LNCAP (cell line): ENCODE measurements at regions not wholly inside any gene's neighbourhood (a gene's known extent, or its start where the extent isn't known, plus 50 kb on each side); places are given as distances from the start of the nearest gene placed in this dataset.

Experiments used
- TF ChIP-seq, protein P1 (sequence below): fragments of 450-650 bp; IDR thresholded peaks from 2 replicates; pipeline ENCODE4 v1.5.1; 2017; ENCODE audit warnings: mild to moderate bottlenecking

DNA sequence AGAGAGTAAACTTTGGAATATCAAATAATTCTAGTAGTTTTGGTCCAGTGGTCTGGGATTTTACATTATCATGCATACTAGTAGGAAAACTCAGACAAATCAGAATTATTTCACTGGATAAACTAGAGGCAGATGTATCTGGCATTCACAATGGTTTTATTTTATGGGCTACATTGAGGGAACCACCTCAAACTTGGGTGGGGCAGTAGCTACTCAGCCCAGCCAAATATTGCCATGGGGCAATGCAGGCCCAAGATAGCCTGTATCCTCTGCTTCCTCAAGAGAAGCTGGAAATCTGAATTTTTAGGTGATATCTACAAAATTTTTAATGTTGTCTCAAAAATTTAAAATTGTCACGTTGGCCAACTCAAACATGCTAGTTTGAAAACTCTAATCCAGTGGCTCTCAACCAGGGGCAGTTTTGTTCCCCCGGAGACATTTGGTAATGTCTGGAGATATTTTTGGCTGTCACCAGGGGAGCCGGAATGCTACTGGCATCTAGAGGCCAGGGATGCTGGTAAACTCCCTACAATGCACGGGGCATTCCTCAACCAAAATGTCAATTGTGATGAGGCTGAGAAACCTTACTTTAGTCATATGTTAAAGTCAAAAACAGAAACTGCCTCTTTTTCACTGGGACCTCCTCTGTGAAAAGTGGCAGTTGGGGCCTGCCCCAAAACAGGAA lies 172.8 kb upstream of the SPRED2 start:
- TF ChIP-seq, protein P1, sequence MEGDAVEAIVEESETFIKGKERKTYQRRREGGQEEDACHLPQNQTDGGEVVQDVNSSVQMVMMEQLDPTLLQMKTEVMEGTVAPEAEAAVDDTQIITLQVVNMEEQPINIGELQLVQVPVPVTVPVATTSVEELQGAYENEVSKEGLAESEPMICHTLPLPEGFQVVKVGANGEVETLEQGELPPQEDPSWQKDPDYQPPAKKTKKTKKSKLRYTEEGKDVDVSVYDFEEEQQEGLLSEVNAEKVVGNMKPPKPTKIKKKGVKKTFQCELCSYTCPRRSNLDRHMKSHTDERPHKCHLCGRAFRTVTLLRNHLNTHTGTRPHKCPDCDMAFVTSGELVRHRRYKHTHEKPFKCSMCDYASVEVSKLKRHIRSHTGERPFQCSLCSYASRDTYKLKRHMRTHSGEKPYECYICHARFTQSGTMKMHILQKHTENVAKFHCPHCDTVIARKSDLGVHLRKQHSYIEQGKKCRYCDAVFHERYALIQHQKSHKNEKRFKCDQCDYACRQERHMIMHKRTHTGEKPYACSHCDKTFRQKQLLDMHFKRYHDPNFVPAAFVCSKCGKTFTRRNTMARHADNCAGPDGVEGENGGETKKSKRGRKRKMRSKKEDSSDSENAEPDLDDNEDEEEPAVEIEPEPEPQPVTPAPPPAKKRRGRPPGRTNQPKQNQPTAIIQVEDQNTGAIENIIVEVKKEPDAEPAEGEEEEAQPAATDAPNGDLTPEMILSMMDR: no peak

DNA sequence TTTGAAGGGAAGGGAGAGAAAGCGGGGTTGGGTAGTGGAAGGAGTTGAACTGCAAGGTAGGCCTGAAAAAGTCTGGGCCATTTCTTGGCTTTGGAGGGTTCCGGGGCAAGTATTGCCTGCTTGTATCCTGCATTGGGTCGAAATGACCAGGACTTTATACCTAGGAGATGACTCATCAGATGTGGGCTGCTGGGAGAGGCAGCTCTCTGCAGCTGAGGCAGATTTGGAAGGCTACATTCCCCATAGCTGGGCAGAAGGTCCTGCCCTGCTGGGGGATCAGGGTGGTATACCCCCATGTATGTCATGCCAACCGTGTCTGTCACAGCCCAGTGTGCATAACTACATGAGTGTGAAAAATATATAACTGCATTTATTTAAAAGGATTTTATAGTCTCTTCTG lies 171.8 kb upstream of the SPRED2 start:
- TF ChIP-seq, protein P1: no peak

DNA sequence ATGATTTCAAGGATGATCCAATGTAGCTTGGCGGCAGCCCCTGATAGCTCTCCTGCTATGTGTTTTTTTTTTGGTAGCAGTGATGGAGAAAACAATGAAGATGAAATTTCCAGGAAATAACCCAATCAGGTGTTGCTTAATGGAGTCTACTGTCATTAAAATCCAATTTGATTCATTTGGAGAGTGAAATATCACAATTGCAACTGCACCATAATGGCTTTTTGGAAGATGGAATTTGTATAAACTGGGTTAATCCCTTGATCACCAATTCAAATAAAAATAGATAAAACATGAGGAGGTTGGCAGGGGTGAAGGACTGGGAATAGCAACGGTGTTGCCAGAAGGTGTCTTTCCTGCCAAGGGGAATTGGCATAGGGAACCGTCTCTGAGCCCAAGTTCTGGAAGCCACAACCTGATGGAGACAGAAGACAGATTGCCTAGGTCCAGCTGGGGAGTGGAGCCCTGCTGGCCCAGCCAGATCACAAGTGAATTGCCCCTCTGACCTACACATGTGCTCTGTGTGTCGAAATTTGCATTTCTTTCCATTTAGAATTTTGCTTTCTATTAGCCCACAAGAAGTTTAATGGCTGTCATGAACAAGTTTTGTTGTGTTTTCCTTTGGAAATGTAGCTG lies 170.3 kb upstream of the SPRED2 start:
- TF ChIP-seq, protein P1: no peak

DNA sequence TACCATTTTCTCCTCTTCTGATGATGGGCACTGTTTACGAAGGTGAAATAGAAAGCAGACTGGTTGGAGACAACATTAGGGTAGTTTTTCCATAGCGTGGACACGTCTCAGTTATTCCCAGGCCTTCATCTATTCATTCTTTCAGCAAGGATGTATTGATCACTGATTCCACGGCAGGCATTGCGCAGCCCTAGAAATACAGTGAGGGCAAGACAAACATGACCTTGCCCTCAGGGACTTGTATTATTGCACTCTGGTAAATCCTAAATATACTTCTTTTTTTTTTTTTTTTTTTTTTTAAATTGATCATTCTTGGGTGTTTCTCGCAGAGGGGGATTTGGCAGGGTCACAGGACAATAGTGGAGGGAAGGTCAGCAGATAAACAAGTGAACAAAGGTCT lies 167.3 kb upstream of the SPRED2 start:
- TF ChIP-seq, protein P1: no peak

DNA sequence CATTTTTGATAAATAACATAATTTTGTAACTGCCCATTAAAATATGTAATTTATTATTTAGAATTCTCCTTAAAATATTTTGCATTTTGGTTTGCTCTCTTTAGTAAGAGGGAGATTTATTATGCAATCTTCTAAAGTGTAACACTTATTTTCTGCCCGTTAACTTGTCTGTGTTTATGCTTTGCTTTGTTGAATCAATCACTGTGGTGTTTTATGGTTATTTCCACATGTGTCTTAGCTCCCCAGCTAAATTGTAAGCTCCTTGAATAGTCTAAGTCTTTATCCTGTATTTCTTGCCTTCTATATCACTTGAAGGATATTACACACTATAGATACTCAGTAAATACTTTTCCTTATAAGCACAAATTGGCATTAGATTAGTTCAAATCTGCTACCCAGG lies 166.6 kb upstream of the SPRED2 start:
- TF ChIP-seq, protein P1: no peak

DNA sequence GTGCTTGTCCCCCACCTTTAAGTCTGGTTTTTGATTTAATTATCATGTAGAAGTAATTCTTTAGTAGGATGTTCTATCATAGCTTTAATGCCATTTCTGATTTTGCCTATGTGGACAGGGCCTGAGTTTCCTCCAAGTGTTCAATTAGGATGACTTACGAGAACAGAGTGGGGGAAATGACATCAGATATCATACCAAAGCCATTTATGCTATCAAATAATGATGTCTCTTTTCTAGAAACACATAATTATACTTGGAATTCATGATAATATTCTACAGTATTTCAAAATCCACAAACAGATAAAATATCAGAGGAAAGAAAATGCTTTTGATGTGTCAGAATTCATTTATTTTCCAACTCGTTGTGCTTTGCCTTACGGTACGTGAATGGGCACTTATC lies 165.9 kb upstream of the SPRED2 start:
- TF ChIP-seq, protein P1: no peak

DNA sequence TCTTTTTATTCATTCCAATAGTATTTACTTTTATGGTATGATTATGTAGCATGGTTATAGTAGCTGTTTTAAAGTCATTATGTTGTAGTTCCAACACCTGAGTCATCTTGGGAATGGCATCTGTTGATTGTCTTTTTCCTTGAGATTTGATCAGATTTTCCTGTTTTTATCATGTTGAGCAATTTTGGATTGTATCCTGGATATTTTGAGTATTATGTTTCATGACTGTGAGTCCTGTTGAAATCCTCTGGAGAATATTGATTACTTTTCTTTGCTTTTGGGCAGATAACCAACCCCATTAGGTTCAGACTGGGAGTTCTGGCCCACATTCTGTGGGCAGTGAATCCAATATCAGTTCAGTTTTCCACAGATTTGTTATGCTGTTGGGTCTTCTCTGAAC lies 163.2 kb upstream of the SPRED2 start:
- TF ChIP-seq, protein P1: no peak

DNA sequence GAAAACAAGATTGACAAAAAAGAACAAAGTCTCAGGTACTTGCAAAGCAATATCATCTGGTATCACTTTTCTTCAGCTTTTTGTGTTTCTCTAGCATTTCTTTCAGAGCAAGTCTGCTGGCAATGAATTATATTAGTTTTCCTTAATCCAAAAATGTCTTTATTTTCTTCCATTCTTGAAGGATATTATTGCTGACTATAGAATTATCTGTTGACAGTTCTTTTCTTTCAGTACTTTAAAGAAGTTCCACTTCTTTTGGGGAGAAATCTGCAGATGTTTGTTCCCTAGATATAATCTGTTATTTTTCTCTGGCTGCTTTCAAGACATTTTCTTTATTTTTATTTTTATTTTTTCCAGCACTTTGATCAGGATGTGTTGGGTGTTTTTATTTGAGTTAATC lies 161.8 kb upstream of the SPRED2 start:
- TF ChIP-seq, protein P1: no peak
